NCI-H82 (cell line): ENCODE measurements at regions not wholly inside any gene's neighbourhood (a gene's known extent, or its start where the extent isn't known, plus 50 kb on each side); places are given as distances from the start of the nearest gene placed in this dataset.

ENCODE experiments used
- DNase-seq: peaks from one replicate; lab custom pipeline; 2025; lab: John Stamatoyannopoulos, UW

- DNase-seq = no peak
Observed at GRCh38 chr5:54679686-54680085, 162.1 kb downstream of the SNX18 start.

- DNase-seq = no peak
Observed at GRCh38 chr5:54678737-54679136, 161.2 kb downstream of the SNX18 start.

- DNase-seq = no peak
Observed at GRCh38 chr5:54676481-54677340, 159.2 kb downstream of the SNX18 start.

GRCh38 chr5:54673523-54674225 lies 156.1 kb downstream of the SNX18 start:
- DNase-seq = no peak

- DNase-seq = no peak
Observed at GRCh38 chr5:54672871-54673270, 155.3 kb downstream of the SNX18 start.

- DNase-seq = no peak
Observed at GRCh38 chr5:54671681-54672080, 154.1 kb downstream of the SNX18 start.

GRCh38 chr5:54671111-54671531 lies 153.6 kb downstream of the SNX18 start:
- no peak for DNase-seq

- DNase-seq = peak; percentile 81
Observed at GRCh38 chr5:54670281-54670680, 152.7 kb downstream of the SNX18 start.

GRCh38 chr5:54669845-54670244 lies 152.3 kb downstream of the SNX18 start:
- no peak for DNase-seq

GRCh38 chr5:54669285-54669684 lies 151.7 kb downstream of the SNX18 start:
- DNase-seq = no peak

GRCh38 chr5:54668096-54668495 lies 150.5 kb downstream of the SNX18 start:
- DNase-seq = no peak

- no peak for DNase-seq
Observed at GRCh38 chr5:54667136-54667535, 149.6 kb downstream of the SNX18 start.

GRCh38 chr5:54663866-54664265 lies 146.3 kb downstream of the SNX18 start:
- no peak for DNase-seq

GRCh38 chr5:54661111-54661510 lies 143.6 kb downstream of the SNX18 start:
- DNase-seq = no peak

- no peak for DNase-seq
Observed at GRCh38 chr5:54659700-54660131, 142.2 kb downstream of the SNX18 start.

- no peak for DNase-seq
Observed at GRCh38 chr5:54658010-54658409, 140.5 kb downstream of the SNX18 start.

GRCh38 chr5:54656261-54656728 lies 138.7 kb downstream of the SNX18 start:
- DNase-seq = no peak

- DNase-seq = peak; percentile 64
Observed at GRCh38 chr5:54655761-54656160, 138.2 kb downstream of the SNX18 start.

GRCh38 chr5:54655266-54655665 lies 137.7 kb downstream of the SNX18 start:
- DNase-seq = peak; percentile 74

GRCh38 chr5:54653956-54654614 lies 136.5 kb downstream of the SNX18 start:
- DNase-seq = no peak

GRCh38 chr5:54651482-54652076 lies 134.0 kb downstream of the SNX18 start:
- DNase-seq = no peak

GRCh38 chr5:54649041-54649504 lies 131.5 kb downstream of the SNX18 start:
- DNase-seq = no peak
